ENCODE measurements at regions not wholly inside any gene's neighbourhood (a gene's known extent, or its start where the extent isn't known, plus 50 kb on each side); places are given as distances from the start of the nearest gene placed in this dataset.

GRCh38 chr3:96190024-96190616 is 624.3 kb upstream of the EPHA6 start:
- peaks cover 7% of the 10 kb centered on the region for H3K4me1 Mint-ChIP-seq

DNA sequence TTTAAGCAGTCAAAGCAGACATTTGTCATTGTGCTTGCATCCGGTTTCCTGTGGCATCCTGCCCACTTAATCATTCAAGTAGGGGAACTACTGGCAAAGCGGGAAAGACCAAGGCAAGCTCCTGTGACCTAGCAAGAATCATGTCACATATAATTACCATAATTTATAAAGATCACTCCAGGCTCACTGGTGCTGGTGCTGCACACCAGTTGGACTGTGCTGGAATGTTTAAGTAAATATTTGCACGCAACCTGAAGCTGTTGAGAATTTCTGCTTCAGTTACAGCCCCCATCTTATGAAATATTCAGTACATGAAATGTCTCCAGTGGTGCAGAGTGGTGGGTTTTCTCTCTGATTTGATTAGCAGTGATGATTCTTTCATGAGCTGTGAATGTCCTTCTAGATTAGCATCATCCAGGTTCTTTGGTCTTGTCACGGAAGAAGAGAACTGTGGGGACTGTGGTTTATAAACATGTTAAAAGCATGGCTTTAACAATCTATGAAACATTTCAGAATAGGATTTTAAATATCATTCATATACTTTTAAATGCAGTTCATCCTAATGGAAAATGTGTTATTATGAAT is 621.3 kb upstream of the EPHA6 start:
- H3K4me3 Mint-ChIP-seq = no peak overlapping the region
- no peak overlapping the region for H3K27ac Mint-ChIP-seq (ENCODE audit: unreplicated experiment)

More at GRCh38 chr3:96190024-96190616, 624.3 kb upstream of the EPHA6 start:
- Mint-ChIP-seq H3K27me3 (ENCODE audit: low read depth) (no peaks in the 10 kb centered on the region), H3K36me3 (ENCODE audit: low read depth) (no peaks in the 10 kb centered on the region), H3K27ac (ENCODE audit: unreplicated experiment) (no peak overlapping the region), H3K9me3 (peaks cover 2% of the 10 kb centered on the region), H3K4me3 (no peak overlapping the region)
- TF ChIP-seq, protein P1, sequence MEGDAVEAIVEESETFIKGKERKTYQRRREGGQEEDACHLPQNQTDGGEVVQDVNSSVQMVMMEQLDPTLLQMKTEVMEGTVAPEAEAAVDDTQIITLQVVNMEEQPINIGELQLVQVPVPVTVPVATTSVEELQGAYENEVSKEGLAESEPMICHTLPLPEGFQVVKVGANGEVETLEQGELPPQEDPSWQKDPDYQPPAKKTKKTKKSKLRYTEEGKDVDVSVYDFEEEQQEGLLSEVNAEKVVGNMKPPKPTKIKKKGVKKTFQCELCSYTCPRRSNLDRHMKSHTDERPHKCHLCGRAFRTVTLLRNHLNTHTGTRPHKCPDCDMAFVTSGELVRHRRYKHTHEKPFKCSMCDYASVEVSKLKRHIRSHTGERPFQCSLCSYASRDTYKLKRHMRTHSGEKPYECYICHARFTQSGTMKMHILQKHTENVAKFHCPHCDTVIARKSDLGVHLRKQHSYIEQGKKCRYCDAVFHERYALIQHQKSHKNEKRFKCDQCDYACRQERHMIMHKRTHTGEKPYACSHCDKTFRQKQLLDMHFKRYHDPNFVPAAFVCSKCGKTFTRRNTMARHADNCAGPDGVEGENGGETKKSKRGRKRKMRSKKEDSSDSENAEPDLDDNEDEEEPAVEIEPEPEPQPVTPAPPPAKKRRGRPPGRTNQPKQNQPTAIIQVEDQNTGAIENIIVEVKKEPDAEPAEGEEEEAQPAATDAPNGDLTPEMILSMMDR (conservative IDR thresholded peaks at IDR 0.05) = no peak
- no peak for DNase-seq (ENCODE audit: low read depth, low spot score)

DNA sequence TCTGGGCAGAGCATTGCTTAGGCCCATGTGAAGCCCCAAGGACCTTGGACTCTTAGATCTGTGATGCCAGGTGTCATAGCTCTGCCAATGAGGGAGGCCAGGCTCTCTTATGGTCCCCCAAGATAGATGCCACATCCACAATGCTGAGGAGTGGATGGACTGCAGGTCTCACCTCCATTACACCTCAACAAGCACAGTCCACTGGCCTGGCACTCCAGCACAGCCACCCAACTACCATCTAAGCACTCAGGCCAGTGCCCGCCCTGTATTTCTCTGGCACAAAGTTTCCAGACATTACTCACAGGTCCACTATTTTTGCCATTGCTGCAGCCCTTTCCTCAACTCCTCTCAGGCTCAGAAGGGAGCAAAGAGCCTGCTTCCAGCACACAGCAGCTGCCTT is 613.5 kb upstream of the EPHA6 start:
- TF ChIP-seq, protein P1 (conservative IDR thresholded peaks at IDR 0.05) = no peak
- H3K27me3 Mint-ChIP-seq (ENCODE audit: low read depth) = no peaks in the 10 kb centered on the region
- DNase-seq (ENCODE audit: low read depth, low spot score) = no peak
- H3K4me3 Mint-ChIP-seq = no peak overlapping the region
- no peaks in the 10 kb centered on the region for H3K36me3 Mint-ChIP-seq (ENCODE audit: low read depth)
- H3K27ac Mint-ChIP-seq (ENCODE audit: unreplicated experiment) = no peak overlapping the region
- peaks cover 3% of the 10 kb centered on the region for H3K9me3 Mint-ChIP-seq
- no peaks in the 10 kb centered on the region for H3K4me1 Mint-ChIP-seq

More for the DNA sequence above, 621.3 kb upstream of the EPHA6 start:
- no peak for DNase-seq (ENCODE audit: low read depth, low spot score)
- TF ChIP-seq, protein P1 (conservative IDR thresholded peaks at IDR 0.05) = no peak
- Mint-ChIP-seq H3K27me3 (ENCODE audit: low read depth) (no peaks in the 10 kb centered on the region), H3K4me1 (peaks cover 7% of the 10 kb centered on the region), H3K9me3 (peaks cover 2% of the 10 kb centered on the region), H3K36me3 (ENCODE audit: low read depth) (no peaks in the 10 kb centered on the region)

DNA sequence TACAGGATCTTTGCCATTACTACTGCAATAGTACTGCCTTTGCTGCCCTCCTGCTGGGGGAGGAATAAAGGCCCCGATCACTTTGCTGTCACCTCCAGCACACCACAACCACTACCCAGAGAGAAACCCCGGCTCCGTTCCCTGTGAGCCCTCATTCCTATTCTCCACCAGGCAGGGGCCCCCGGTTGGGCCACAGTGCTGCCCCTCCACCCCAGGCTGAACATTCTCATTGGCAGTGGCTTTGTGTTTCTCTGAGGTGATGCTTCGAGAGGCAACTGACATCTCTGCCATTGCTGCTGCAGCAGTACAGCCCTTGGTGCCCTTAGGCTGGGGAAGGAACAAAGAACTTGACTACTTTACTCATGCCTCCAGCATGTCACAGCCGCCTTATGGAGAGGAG is 612.9 kb upstream of the EPHA6 start:
- H3K27me3 Mint-ChIP-seq (ENCODE audit: low read depth) = no peaks in the 10 kb centered on the region
- no peak overlapping the region for H3K4me3 Mint-ChIP-seq
- H3K36me3 Mint-ChIP-seq (ENCODE audit: low read depth) = no peaks in the 10 kb centered on the region
- H3K4me1 Mint-ChIP-seq = no peaks in the 10 kb centered on the region
- peak overlapping the region; percentile 12 for H3K27ac Mint-ChIP-seq (ENCODE audit: unreplicated experiment)
- no peak for DNase-seq (ENCODE audit: low read depth, low spot score)
- TF ChIP-seq, protein P1 (conservative IDR thresholded peaks at IDR 0.05) = no peak
- peaks cover 3% of the 10 kb centered on the region for H3K9me3 Mint-ChIP-seq

GRCh38 chr3:96202181-96202580 is 612.2 kb upstream of the EPHA6 start:
- Mint-ChIP-seq H3K4me1 (no peaks in the 10 kb centered on the region), H3K27ac (ENCODE audit: unreplicated experiment) (no peak overlapping the region), H3K36me3 (ENCODE audit: low read depth) (no peaks in the 10 kb centered on the region), H3K9me3 (peaks cover 3% of the 10 kb centered on the region), H3K27me3 (ENCODE audit: low read depth) (no peaks in the 10 kb centered on the region), H3K4me3 (no peak overlapping the region)
- DNase-seq (ENCODE audit: low read depth, low spot score) = no peak
- TF ChIP-seq, protein P1 (conservative IDR thresholded peaks at IDR 0.05) = no peak
